ENCODE measurements at regions not wholly inside any gene's neighbourhood (a gene's known extent, or its start where the extent isn't known, plus 50 kb on each side); places are given as distances from the start of the nearest gene placed in this dataset.

DNA sequence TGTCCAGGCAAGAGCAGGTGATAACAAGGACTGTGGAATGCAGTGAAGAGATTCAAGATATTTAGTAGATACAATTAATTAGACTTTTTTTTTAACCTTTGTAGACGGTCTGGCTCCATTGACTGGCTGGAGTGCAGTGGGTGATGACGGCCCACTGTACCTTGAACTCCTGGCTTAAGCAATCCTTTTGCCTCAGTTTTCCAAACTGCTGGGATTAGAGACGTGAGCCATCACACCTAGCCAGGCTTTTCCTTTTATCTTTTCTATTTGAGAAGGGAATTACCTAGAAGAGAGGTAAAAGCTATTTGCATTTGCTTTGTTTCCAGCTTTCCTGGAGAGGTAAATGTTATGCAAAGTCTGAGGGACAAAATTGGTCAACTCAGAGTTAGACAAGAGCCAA lies 213.0 kb upstream of the MAGI2 start:
- TF ChIP-seq, protein P1, sequence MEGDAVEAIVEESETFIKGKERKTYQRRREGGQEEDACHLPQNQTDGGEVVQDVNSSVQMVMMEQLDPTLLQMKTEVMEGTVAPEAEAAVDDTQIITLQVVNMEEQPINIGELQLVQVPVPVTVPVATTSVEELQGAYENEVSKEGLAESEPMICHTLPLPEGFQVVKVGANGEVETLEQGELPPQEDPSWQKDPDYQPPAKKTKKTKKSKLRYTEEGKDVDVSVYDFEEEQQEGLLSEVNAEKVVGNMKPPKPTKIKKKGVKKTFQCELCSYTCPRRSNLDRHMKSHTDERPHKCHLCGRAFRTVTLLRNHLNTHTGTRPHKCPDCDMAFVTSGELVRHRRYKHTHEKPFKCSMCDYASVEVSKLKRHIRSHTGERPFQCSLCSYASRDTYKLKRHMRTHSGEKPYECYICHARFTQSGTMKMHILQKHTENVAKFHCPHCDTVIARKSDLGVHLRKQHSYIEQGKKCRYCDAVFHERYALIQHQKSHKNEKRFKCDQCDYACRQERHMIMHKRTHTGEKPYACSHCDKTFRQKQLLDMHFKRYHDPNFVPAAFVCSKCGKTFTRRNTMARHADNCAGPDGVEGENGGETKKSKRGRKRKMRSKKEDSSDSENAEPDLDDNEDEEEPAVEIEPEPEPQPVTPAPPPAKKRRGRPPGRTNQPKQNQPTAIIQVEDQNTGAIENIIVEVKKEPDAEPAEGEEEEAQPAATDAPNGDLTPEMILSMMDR (IDR thresholded peaks at IDR 0.05; ENCODE audit: borderline replicate concordance, insufficient read depth, low read depth, low read length): no peak

DNA sequence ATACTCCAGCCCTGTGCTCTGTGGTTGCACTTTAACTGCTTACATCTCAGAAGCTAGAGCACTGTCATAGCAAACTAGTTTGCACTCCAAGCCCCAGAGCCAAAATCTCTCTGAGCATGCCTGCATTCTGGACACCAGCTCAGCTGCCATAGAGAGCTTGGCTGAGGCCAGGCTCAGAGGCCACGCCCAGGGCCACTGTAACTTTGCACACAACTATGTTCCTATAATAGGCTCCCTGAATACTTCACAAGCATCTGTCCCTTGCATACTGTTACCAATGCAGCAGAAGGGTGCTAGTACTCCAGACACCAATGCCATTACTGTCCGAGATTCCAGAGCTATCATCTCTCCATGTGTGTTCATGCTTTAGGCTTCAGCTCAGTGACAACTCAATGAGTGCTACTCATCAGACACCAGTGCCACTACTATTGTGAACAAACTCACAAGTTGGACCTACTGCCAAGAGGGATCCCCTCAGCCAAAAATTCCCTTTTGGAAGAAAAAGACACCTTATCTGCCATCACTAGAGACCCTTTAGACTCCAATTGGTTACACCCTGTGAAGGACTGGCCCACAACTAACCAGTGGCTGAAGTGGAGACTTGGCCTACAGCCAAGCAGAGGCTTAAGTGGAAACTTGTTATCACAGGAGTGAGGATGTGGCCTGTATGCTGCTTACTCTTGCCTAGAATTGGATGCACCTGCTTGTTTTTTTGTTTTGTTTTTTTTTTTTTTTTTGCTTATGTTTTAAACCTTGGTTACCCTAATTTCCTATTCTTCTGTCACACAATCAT lies 211.6 kb upstream of the MAGI2 start:
- no peak overlapping the region for H3K4me3 ChIP-seq (ENCODE audit: low read depth, low read length)
- TF ChIP-seq, protein P1 (IDR thresholded peaks at IDR 0.05; ENCODE audit: borderline replicate concordance, insufficient read depth, low read depth, low read length): no peak

More for the DNA sequence above, 213.0 kb upstream of the MAGI2 start:
- no peak overlapping the region for H3K4me3 ChIP-seq (ENCODE audit: low read depth, low read length)

DNA sequence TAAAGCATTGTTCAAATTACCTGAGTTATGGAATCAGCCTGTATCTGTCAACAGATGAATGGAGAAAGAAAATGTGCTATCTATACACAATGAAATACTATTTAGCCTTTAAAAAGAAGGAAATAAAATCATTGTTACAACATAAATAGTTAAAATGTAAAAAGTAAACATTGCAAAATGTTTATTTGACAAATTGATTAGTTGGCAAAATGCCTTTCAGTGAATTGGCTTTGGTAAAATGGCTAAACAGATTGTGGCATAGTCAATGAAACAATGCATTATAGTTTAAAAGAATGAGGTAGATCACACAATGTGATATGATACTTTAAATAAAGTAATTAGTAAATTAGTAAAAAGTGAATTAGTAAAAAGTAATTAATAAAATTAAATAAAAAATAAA lies 204.8 kb upstream of the MAGI2 start:
- TF ChIP-seq, protein P1 (IDR thresholded peaks at IDR 0.05; ENCODE audit: borderline replicate concordance, insufficient read depth, low read depth, low read length): no peak
- H3K4me3 ChIP-seq (ENCODE audit: low read depth, low read length): no peak overlapping the region

DNA sequence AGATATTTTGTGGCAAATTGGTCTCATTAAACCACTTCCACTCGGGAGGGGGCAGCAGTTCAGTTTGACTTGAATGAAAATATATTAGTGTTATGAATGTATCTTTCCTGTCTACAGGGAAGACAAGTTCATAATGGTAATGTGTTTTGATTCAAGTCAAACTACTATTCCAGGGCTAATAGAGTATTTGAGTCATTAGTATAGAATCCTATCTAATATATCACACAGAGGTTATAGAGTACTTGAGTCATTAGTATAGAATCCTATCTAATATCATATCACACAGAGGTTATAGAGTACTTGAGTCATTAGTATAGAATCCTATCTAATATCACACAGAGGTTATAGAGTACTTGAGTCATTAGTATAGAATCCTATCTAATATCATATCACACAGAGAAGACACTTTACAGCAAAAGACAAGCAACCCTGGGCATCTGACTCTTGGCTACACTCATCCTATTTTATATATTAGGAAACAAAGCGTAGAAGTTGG lies 199.7 kb upstream of the MAGI2 start:
- TF ChIP-seq, protein P1 (IDR thresholded peaks at IDR 0.05; ENCODE audit: borderline replicate concordance, insufficient read depth, low read depth, low read length): no peak
- no peak overlapping the region for H3K4me3 ChIP-seq (ENCODE audit: low read depth, low read length)

DNA sequence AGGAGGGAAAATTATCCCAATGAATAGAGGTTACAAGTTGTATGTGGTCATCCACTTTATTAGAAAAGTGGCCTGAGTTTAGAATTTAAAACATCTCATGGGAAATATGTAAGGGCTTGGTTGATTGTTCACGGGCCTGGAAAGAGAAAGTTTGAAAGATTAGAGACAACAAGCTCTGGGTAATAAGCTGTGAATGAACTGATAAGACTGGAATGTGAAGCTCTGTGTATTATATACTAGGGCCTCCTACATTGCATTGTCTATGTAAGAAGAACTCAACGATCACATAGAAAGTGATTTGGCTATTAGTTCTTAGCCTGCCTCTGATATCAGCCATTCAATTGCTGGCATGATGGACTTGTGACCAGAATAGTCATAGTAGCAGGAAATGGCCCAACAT lies 199.2 kb upstream of the MAGI2 start:
- no peak overlapping the region for H3K4me3 ChIP-seq (ENCODE audit: low read depth, low read length)
- TF ChIP-seq, protein P1 (IDR thresholded peaks at IDR 0.05; ENCODE audit: borderline replicate concordance, insufficient read depth, low read depth, low read length): no peak

DNA sequence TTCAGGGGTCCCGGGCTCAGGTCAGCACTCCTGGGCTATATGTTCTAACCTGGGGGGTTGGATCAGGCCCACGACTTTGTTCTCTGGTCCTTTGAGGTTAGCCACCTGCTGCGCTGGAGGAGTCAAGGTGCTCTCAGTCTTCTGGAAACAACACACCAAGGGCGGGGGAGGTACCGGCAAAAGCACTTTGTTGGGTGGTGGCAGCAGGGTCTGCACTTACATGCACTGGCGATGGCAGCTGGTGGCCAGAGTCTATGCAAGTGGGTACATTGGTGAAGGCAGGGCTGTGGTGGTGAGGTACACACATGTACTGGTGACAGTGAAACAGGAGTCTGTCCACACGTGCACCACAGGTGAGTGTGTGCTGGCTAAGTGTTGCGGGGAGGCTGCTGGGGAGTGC lies 194.2 kb upstream of the MAGI2 start:
- no peak overlapping the region for H3K4me3 ChIP-seq (ENCODE audit: low read depth, low read length)

More for the DNA sequence above, 194.2 kb upstream of the MAGI2 start:
- TF ChIP-seq, protein P1 (IDR thresholded peaks at IDR 0.05; ENCODE audit: borderline replicate concordance, insufficient read depth, low read depth, low read length): no peak
